HepG2 (cell line): ENCODE measurements at regions not wholly inside any gene's neighbourhood (a gene's known extent, or its start where the extent isn't known, plus 50 kb on each side); places are given as distances from the start of the nearest gene placed in this dataset.

Source experiments
- ATAC-seq: fragments of 200-7000 bp; cut with Tn5 transposase; 3 replicates; pipeline ENCODE4 v1.9.1; 2020; ENCODE audit warnings: mild to moderate bottlenecking, moderate library complexity
- BruUV-seq: library from RNA; stranded (reverse); fragments of 400-500 nt; replicated peaks from 2 replicates; lab custom pipeline; 2021; lab: Mats Ljungman, UMichigan
- CTCF ChIA-PET: fragments of 300-600 bp; formaldehyde crosslinking; extraction: SDS; loops from one replicate; lab custom pipeline; 2021; ENCODE audit warnings: low total read pairs, inconsistent platforms, low intra/inter-chr PET ratio; lab: Yijun Ruan, JAX
- POLR2A ChIA-PET: fragments of 350-600 bp; sonication (Branson Sonifier 250); formaldehyde crosslinking; loops from one replicate; lab custom pipeline; 2020; ENCODE audit warnings: antibody characterized with exemption, inconsistent platforms; lab: Yijun Ruan, JAX
- DNase-seq: peaks from one replicate; pipeline ENCODE4 v3.0.0-alpha.2; 2015; ENCODE audit warnings: low spot score
- FAIRE-seq: peaks from 3 replicates; lab custom pipeline; 2011; peaks lifted over from hg19 to GRCh38; lab: Jason Lieb, UNC
- H2AFZ ChIP-seq: one replicate; pipeline ENCODE4 v1.6.1; 2011; ENCODE audit warnings: low read length, inconsistent platforms
- H3K27ac ChIP-seq: fragments of 300-600 bp; 3 replicates; pipeline ENCODE4 v1.8.0; 2011; ENCODE audit warnings: mixed run types, mild to moderate bottlenecking, mixed read lengths, low read length, inconsistent platforms; ENCODE audit not compliant: insufficient read depth; ENCODE audit errors: extremely low read length
- H3K27me3 ChIP-seq, 2 experiments: fragments of 200-600 bp in 1 of 2; 2 replicates in 1 of 2; 3 replicates in 1 of 2; pipeline versions ENCODE4 v1.6.0 to v1.8.0; 2011; ENCODE audit warnings: low read length in 2 of 2, mild to moderate bottlenecking in 2 of 2, moderate library complexity in 2 of 2, inconsistent platforms in 1 of 2; ENCODE audit not compliant: insufficient read depth in 2 of 2, control insufficient read depth in 1 of 2
- H3K36me3 ChIP-seq, 2 experiments: fragments of 200-600 bp in 1 of 2; replicated peaks in 1 of 2; 2 replicates in 1 of 2; 3 replicates in 1 of 2; pipeline versions ENCODE4 v1.5.1 to v1.8.0; 2011; ENCODE audit warnings: low read length in 2 of 2, inconsistent platforms in 1 of 2; ENCODE audit not compliant: insufficient read depth in 2 of 2, control insufficient read depth in 1 of 2
- H3K4me1 ChIP-seq: 2 replicates; pipeline ENCODE4 v1.5.1; 2012; ENCODE audit warnings: low read length, inconsistent platforms; ENCODE audit not compliant: insufficient read depth
- H3K4me2 ChIP-seq: 2 replicates; pipeline ENCODE4 v1.6.0; 2011; ENCODE audit warnings: low read depth, low read length, inconsistent platforms
- H3K4me3 ChIP-seq, 3 experiments: fragments of 200-600 bp in 1 of 3; sonication (generic), shearing (Covaris generic) in 1 of 3; replicated peaks in 1 of 3; 2 replicates each; pipeline ENCODE4 v1.5.1; 2011 to 2016; ENCODE audit warnings: low read length in 3 of 3, inconsistent platforms in 2 of 3, low read depth in 2 of 3, mild to moderate bottlenecking in 2 of 3, control low read depth in 1 of 3, mixed read lengths in 1 of 3; ENCODE audit not compliant: insufficient read depth in 1 of 3
- H3K79me2 ChIP-seq: one replicate; pipeline ENCODE4 v1.6.1; 2011; ENCODE audit warnings: low read length, inconsistent platforms; ENCODE audit not compliant: insufficient read depth
- H3K9ac ChIP-seq: 2 replicates; pipeline ENCODE4 v1.6.0; 2011; ENCODE audit warnings: mild to moderate bottlenecking, low read depth, low read length, inconsistent platforms; ENCODE audit not compliant: insufficient read depth
- H3K9me3 ChIP-seq: 2 replicates; pipeline ENCODE4 v1.5.1; 2012; ENCODE audit warnings: mild to moderate bottlenecking, low read length
- H4K20me1 ChIP-seq: 2 replicates; pipeline ENCODE4 v1.6.0; 2011; ENCODE audit warnings: inconsistent platforms, mild to moderate bottlenecking, low read length, moderate library complexity; ENCODE audit not compliant: insufficient read depth
- HES4 ChIP-seq: sonication (generic); formaldehyde crosslinking; IDR thresholded peaks from 2 replicates; pipeline ENCODE4 v1.9.0; 2021; ENCODE audit warnings: mild to moderate bottlenecking, missing genetic modification reagents, borderline replicate concordance
- KDM5A ChIP-seq: fragments of 200-600 bp; sonication (generic); IDR thresholded peaks from 2 replicates; pipeline ENCODE4 v1.7.0; 2018; ENCODE audit warnings: antibody characterized with exemption, mild to moderate bottlenecking, low read length, borderline replicate concordance
- PHF8 ChIP-seq: sonication (generic); formaldehyde crosslinking; IDR thresholded peaks from 2 replicates; pipeline ENCODE4 v1.5.0; 2020; ENCODE audit warnings: missing genetic modification reagents
- STAT6 ChIP-seq: sonication (generic); formaldehyde crosslinking; IDR thresholded peaks from 2 replicates; pipeline ENCODE4 v1.4.0; 2020; ENCODE audit warnings: missing genetic modification reagents, mild to moderate bottlenecking, borderline replicate concordance
- UBTF ChIP-seq: sonication (generic); formaldehyde crosslinking; IDR thresholded peaks from 2 replicates; pipeline ENCODE4 v1.4.0; 2020; ENCODE audit warnings: mild to moderate bottlenecking, missing genetic modification reagents
- YEATS2 ChIP-seq: sonication (generic); formaldehyde crosslinking; IDR thresholded peaks from 2 replicates; pipeline ENCODE4 v1.4.0; 2020; ENCODE audit warnings: missing genetic modification reagents, borderline replicate concordance
- ZBTB38 ChIP-seq: sonication (generic); formaldehyde crosslinking; IDR thresholded peaks from 2 replicates; pipeline ENCODE4 v1.5.1; 2020; ENCODE audit warnings: mild to moderate bottlenecking, missing genetic modification reagents
- ZFAT ChIP-seq: sonication (generic); formaldehyde crosslinking; conservative IDR thresholded peaks from 2 replicates; pipeline ENCODE4 v1.8.1; 2023; ENCODE audit warnings: missing genetic modification reagents, inconsistent platforms
- ZNF101 ChIP-seq: sonication (generic); formaldehyde crosslinking; IDR thresholded peaks from 2 replicates; pipeline ENCODE4 v1.4.0; 2020; ENCODE audit warnings: mild to moderate bottlenecking, low read depth, missing genetic modification reagents, borderline replicate concordance
- ZNF138 ChIP-seq: sonication (generic); formaldehyde crosslinking; IDR thresholded peaks from 2 replicates; pipeline ENCODE4 v1.5.0; 2020; ENCODE audit warnings: mild to moderate bottlenecking, low read depth, missing genetic modification reagents
- ZNF207 ChIP-seq: fragments of 450-650 bp; IDR thresholded peaks from 2 replicates; pipeline ENCODE4 v1.6.1; 2016; ENCODE audit warnings: antibody characterized with exemption, borderline replicate concordance
- ZNF3 ChIP-seq: IDR thresholded peaks from 2 replicates; pipeline ENCODE4 v1.7.0; 2017; ENCODE audit warnings: inconsistent platforms
- ZNF557 ChIP-seq: sonication (generic); formaldehyde crosslinking; IDR thresholded peaks from 2 replicates; pipeline ENCODE4 v1.4.0; 2020; ENCODE audit warnings: missing genetic modification reagents
- WGBS: methylation state at CpG from one replicate; pipeline ENCODE4 v1.1.6; 2017; ENCODE audit warnings: low lambda C conversion rate; 5-methylcytosine and 5-hydroxymethylcytosine counted together
- in situ Hi-C: cut with HindIII; loops from 2 replicates; pipeline ENCODE4 v1.10.0; 2017; ENCODE audit warnings: low pct_unique_long_range_greater_than_20kb; ENCODE audit not compliant: extremely low pct_ligation_motif_present
- intact Hi-C: fragments of 100-400 bp; cut with micrococcal nuclease; formaldehyde crosslinking; loops from one replicate; pipeline ENCODE4 v1.10.0; 2022; ENCODE audit not compliant: unreplicated experiment

GRCh38 chr13:82196087-82196486, 1686.2 kb downstream of the SLITRK1 start:
- ChIA-PET POLR2A (no interaction called here), CTCF (no interaction called here)
- Histone ChIP-seq H3K27me3 (no peaks in the 10 kb centered on the region), H3K79me2 (no peaks in the 10 kb centered on the region), H3K9me3 (no peaks in the 10 kb centered on the region), H3K9ac (no peak overlapping the region), H4K20me1 (no peaks in the 10 kb centered on the region), H3K4me3 (no peak overlapping the region), H3K4me2 (no peak overlapping the region), H3K36me3 (no peaks in the 10 kb centered on the region), H3K27ac (no peak overlapping the region), H2AFZ (no peak overlapping the region), H3K4me1 (no peaks in the 10 kb centered on the region)
- TF ChIP-seq ZBTB38 (CRISPR knock-in tag) (no peak), KDM5A (no peak)
- intact Hi-C loops (no loop called here), in situ Hi-C loops (no loop called here)
- WGBS: 2% methylated on average over 2 of the region's 2 CpGs
- DNase-seq: no peak
- ATAC-seq: no peak
- no peak for FAIRE-seq
- BruUV-seq: no TSS peak

DNA sequence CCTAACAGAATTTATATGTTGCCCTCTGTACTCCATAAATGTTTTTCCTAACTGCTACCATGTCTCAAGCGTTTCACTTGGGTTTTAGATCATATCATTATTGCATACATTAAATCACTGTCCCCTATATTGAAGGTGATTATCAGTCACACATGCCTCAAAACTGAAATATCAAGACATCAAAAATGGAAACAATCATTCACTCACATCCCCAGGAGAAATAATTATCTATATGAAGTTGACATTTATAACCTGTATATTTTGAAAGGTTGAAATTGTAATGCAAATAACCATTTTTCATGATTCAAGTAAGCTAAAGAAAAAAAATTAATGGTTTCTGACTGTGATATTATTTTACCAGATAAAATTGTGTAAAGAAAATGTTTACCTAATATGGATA, 1695.0 kb downstream of the SLITRK1 start:
- Histone ChIP-seq H3K27ac (no peak overlapping the region), H3K4me1 (no peaks in the 10 kb centered on the region), H3K79me2 (no peaks in the 10 kb centered on the region), H3K9me3 (no peaks in the 10 kb centered on the region), H3K9ac (no peak overlapping the region), H3K36me3 (no peaks in the 10 kb centered on the region), H3K4me3 (no peak overlapping the region), H4K20me1 (no peaks in the 10 kb centered on the region), H3K27me3 (no peaks in the 10 kb centered on the region), H2AFZ (no peak overlapping the region)
- DNase-seq (no peak), ATAC-seq (no peak)
- in situ Hi-C loops: no loop called here
- WGBS: 0% methylated on average over 1 of the region's 1 CpG
- CTCF ChIA-PET: no interaction called here
- TF ChIP-seq HES4 (CRISPR knock-in tag) (no peak), UBTF (no peak), ZFAT (CRISPR knock-in tag) (no peak), STAT6 (CRISPR knock-in tag) (no peak), ZNF207 (no peak), ZNF138 (CRISPR knock-in tag) (no peak), PHF8 (no peak), ZNF3 (no peak), ZNF557 (no peak), YEATS2 (CRISPR knock-in tag) (no peak), ZNF101 (CRISPR knock-in tag) (no peak)
- TF ChIP-seq, all 625 proteins: peak for 0
- no peak overlapping the region for H3K4me2 ChIP-seq
- no peak for FAIRE-seq
- POLR2A ChIA-PET: no interaction called here
- no TSS peak for BruUV-seq
- intact Hi-C loops: no loop called here
